ENCODE measurements at regions not wholly inside any gene's neighbourhood (a gene's known extent, or its start where the extent isn't known, plus 50 kb on each side); places are given as distances from the start of the nearest gene placed in this dataset.
"Not testable (repeated sequence)": the region's sequence is repeated elsewhere in the genome, so short reads cannot be mapped to it uniquely, and the experiment has no call there.

DNA sequence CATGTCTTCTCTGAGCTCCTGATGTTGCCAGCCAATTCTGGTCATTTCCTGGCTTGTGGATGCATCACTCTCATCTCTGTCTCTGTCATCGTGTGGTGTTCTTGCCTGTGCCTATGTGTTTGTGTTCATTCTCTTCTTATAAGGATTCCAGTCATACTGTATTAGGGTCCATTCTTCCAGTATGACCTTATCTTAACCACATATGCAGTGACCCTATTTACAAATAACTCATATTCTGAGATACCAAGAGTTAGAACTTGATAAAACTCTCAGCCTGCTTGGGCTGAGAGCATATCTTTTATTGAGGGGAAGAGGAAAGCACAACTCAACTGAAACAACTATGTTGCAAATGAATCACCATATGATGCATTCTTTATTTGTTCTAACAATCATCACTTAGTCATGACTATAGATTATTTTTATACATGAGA is 189.0 kb upstream of the ANXA10 start:
- H3K36me3 ChIP-seq (ENCODE audit: control insufficient read depth, insufficient read depth, low read length) = no peaks in the 10 kb centered on the region
- H3K27me3 ChIP-seq (ENCODE audit: control insufficient read depth, insufficient read depth, low read length, poor library complexity, severe bottlenecking) = no peaks in the 10 kb centered on the region
- H3K27ac ChIP-seq (ENCODE audit: low read depth, low read length) = no peak overlapping the region
- no peak overlapping the region for H3K27ac Mint-ChIP-seq
- no peaks in the 10 kb centered on the region for H3K27me3 Mint-ChIP-seq (ENCODE audit: insufficient read depth)
- H3K4me3 Mint-ChIP-seq = no peak overlapping the region
- TF ChIP-seq, protein P1, sequence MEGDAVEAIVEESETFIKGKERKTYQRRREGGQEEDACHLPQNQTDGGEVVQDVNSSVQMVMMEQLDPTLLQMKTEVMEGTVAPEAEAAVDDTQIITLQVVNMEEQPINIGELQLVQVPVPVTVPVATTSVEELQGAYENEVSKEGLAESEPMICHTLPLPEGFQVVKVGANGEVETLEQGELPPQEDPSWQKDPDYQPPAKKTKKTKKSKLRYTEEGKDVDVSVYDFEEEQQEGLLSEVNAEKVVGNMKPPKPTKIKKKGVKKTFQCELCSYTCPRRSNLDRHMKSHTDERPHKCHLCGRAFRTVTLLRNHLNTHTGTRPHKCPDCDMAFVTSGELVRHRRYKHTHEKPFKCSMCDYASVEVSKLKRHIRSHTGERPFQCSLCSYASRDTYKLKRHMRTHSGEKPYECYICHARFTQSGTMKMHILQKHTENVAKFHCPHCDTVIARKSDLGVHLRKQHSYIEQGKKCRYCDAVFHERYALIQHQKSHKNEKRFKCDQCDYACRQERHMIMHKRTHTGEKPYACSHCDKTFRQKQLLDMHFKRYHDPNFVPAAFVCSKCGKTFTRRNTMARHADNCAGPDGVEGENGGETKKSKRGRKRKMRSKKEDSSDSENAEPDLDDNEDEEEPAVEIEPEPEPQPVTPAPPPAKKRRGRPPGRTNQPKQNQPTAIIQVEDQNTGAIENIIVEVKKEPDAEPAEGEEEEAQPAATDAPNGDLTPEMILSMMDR (conservative IDR thresholded peaks at IDR 0.05) = no peak
- no peaks in the 10 kb centered on the region for H3K36me3 Mint-ChIP-seq (ENCODE audit: low read depth)
- H3K4me1 Mint-ChIP-seq = no peaks in the 10 kb centered on the region
- no peaks in the 10 kb centered on the region for H3K9me3 ChIP-seq (ENCODE audit: control insufficient read depth, low read length)
- H3K4me3 ChIP-seq (ENCODE audit: low read length) = no peak overlapping the region
- DNase-seq = no peak
- no peak overlapping the region for H3K9ac ChIP-seq (ENCODE audit: extremely low read depth, low read length, poor library complexity, severe bottlenecking)
- no peaks in the 10 kb centered on the region for H3K4me1 ChIP-seq (ENCODE audit: control insufficient read depth, insufficient read depth, low read length)
- H3K9me3 Mint-ChIP-seq = peaks cover 6% of the 10 kb centered on the region
- 83 to 88% methylated on average over 1 of the region's 1 CpG for WGBS, 2 experiments (ENCODE audit: insufficient coverage in 1 of 2, insufficient read length in 1 of 2)

DNA sequence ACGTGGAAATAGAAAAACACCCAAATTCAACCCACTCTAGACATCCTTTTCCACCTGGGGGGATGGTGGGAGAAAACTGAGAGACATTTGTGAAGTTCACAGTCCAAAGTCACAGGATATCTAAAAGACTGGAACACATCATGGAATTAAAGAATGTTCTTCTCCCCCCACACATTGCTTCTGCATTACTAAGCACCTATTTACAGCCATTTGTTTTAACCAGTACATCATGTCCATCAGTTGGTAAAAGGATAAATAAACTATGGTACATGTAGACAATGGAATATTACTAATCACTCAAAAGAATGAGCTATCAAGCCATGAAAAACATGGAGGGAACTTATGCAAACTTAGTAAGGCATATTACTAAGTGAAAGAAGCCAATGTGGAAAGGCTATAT is 185.5 kb upstream of the ANXA10 start:
- no peak for DNase-seq
- no peak overlapping the region for H3K27ac ChIP-seq (ENCODE audit: low read depth, low read length)
- TF ChIP-seq, protein P1 (conservative IDR thresholded peaks at IDR 0.05) = no peak
- no peak overlapping the region for H3K4me3 ChIP-seq (ENCODE audit: low read length)
- Mint-ChIP-seq H3K4me1 (no peaks in the 10 kb centered on the region), H3K27me3 (ENCODE audit: insufficient read depth) (no peaks in the 10 kb centered on the region), H3K27ac (no peak overlapping the region), H3K4me3 (no peak overlapping the region), H3K9me3 (peaks cover 6% of the 10 kb centered on the region), H3K36me3 (ENCODE audit: low read depth) (no peaks in the 10 kb centered on the region)
- H3K9me3 ChIP-seq (ENCODE audit: control insufficient read depth, low read length) = no peaks in the 10 kb centered on the region
- no peaks in the 10 kb centered on the region for H3K36me3 ChIP-seq (ENCODE audit: control insufficient read depth, insufficient read depth, low read length)
- no peaks in the 10 kb centered on the region for H3K4me1 ChIP-seq (ENCODE audit: control insufficient read depth, insufficient read depth, low read length)
- no peak overlapping the region for H3K9ac ChIP-seq (ENCODE audit: extremely low read depth, low read length, poor library complexity, severe bottlenecking)
- WGBS, 2 experiments (ENCODE audit: insufficient coverage in 1 of 2, insufficient read length in 1 of 2) = 100% methylated on average over 1 of the region's 1 CpG; no CpG with 5 or more reads in 1 of the 2 experiments
- H3K27me3 ChIP-seq (ENCODE audit: control insufficient read depth, insufficient read depth, low read length, poor library complexity, severe bottlenecking) = no peaks in the 10 kb centered on the region

DNA sequence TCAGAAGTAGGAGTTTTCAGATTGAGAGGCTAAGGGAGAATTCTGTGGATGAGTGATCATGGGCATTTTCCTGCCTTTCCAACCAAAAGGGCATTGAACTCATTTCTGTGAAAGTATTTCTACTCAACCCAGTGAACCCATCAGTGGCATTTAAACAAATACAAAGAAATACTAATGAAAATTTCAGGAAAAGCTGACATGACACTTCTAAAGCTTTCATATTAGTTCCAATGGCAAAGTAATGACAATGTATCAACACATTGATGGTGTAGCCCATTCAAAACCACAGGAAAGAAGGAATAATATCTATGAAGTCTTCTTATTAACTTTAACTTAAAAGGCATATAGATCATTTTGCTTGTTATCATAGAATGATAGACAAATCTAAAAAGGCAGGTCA is 183.5 kb upstream of the ANXA10 start:
- Mint-ChIP-seq H3K27ac (no peak overlapping the region), H3K9me3 (peaks cover 10% of the 10 kb centered on the region), H3K4me1 (no peaks in the 10 kb centered on the region), H3K27me3 (ENCODE audit: insufficient read depth) (no peaks in the 10 kb centered on the region), H3K4me3 (no peak overlapping the region), H3K36me3 (ENCODE audit: low read depth) (no peaks in the 10 kb centered on the region)
- no peak overlapping the region for H3K4me3 ChIP-seq (ENCODE audit: low read length)
- no peaks in the 10 kb centered on the region for H3K27me3 ChIP-seq (ENCODE audit: control insufficient read depth, insufficient read depth, low read length, poor library complexity, severe bottlenecking)
- TF ChIP-seq, protein P1 (conservative IDR thresholded peaks at IDR 0.05) = no peak
- no peaks in the 10 kb centered on the region for H3K36me3 ChIP-seq (ENCODE audit: control insufficient read depth, insufficient read depth, low read length)
- H3K9ac ChIP-seq (ENCODE audit: extremely low read depth, low read length, poor library complexity, severe bottlenecking) = no peak overlapping the region
- DNase-seq = no peak
- H3K27ac ChIP-seq (ENCODE audit: low read depth, low read length) = no peak overlapping the region
- no peaks in the 10 kb centered on the region for H3K9me3 ChIP-seq (ENCODE audit: control insufficient read depth, low read length)
- H3K4me1 ChIP-seq (ENCODE audit: control insufficient read depth, insufficient read depth, low read length) = no peaks in the 10 kb centered on the region

DNA sequence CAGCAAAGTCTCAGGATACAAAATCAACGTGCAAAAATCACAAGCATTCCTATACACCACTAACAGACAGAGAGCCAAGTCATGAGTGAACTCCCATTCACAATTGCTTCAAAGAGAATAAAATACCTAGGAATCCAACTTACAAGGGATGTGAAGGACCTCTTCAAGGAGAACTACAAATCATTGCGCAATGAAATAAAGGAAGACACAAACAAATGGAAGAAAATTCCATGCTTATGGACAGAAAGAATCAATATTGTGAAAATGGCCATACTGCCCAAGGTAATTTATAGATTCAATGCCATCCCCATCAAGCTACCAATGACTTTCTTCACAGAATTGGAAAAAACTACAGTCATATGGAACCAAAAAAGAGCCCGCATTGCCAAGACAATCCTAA is 179.8 kb upstream of the ANXA10 start:
- H3K9me3 ChIP-seq (ENCODE audit: control insufficient read depth, low read length); H3K27me3 ChIP-seq (ENCODE audit: control insufficient read depth, insufficient read depth, low read length, poor library complexity, severe bottlenecking); H3K36me3 Mint-ChIP-seq (ENCODE audit: low read depth); H3K4me3 Mint-ChIP-seq; H3K36me3 ChIP-seq (ENCODE audit: control insufficient read depth, insufficient read depth, low read length); H3K27ac ChIP-seq (ENCODE audit: low read depth, low read length); H3K4me3 ChIP-seq (ENCODE audit: low read length); H3K27ac Mint-ChIP-seq; H3K27me3 Mint-ChIP-seq (ENCODE audit: insufficient read depth); H3K4me1 Mint-ChIP-seq; H3K9ac ChIP-seq (ENCODE audit: extremely low read depth, low read length, poor library complexity, severe bottlenecking); DNase-seq; H3K4me1 ChIP-seq (ENCODE audit: control insufficient read depth, insufficient read depth, low read length): not testable (repeated sequence)
- 100% methylated on average over 3 of the region's 3 CpGs; no CpG with 5 or more reads in 1 of the 2 experiments for WGBS, 2 experiments (ENCODE audit: insufficient coverage in 1 of 2, insufficient read length in 1 of 2)
- H3K9me3 Mint-ChIP-seq = peaks cover 13% of the 10 kb centered on the region

All from endodermal cell (in vitro differentiated cells).